ENCODE measurements at regions not wholly inside any gene's neighbourhood (a gene's known extent, or its start where the extent isn't known, plus 50 kb on each side); places are given as distances from the start of the nearest gene placed in this dataset.

GRCh38 chr21:38716942-38717341 lies 88.8 kb upstream of the ETS2 start (continued):
- TF ChIP-seq CAMTA2 (CRISPR knock-in tag; IDR thresholded peaks at IDR 0.05; ENCODE audit: borderline replicate concordance) (no peak), IKZF4 (CRISPR knock-in tag; IDR thresholded peaks at IDR 0.05; ENCODE audit: borderline replicate concordance, low read depth, not compliant biosample characterization) (no peak), ZMAT5 (CRISPR knock-in tag; IDR thresholded peaks at IDR 0.05; ENCODE audit: borderline replicate concordance, low read depth) (no peak), ZBTB7B (CRISPR knock-in tag; IDR thresholded peaks at IDR 0.05) (no peak), TCF12 (IDR thresholded peaks at IDR 0.05) (no peak), TCF12 (CRISPR knock-in tag; IDR thresholded peaks at IDR 0.05) (no peak), FOXJ3 (CRISPR knock-in tag; IDR thresholded peaks at IDR 0.05; ENCODE audit: borderline replicate concordance) (no peak)

- ChIA-PET POLR2A (no interaction called here), CTCF (ENCODE audit: low intra/inter-chr PET ratio, low total read pairs) (no interaction called here)
- intact Hi-C loops (cut with micrococcal nuclease; ENCODE audit: unreplicated experiment), result no loop called here
- no TSS peak for BruUV-seq (replicated peaks)
- ATAC-seq (no peak), FAIRE-seq (no peak), DNase-seq (ENCODE audit: low spot score) (no peak)
- in situ Hi-C loops (cut with HindIII; ENCODE audit: extremely low pct_ligation_motif_present, low pct_unique_long_range_greater_than_20kb), result no loop called here
- Histone ChIP-seq H3K36me3 (replicated peaks in 1 of 2; ENCODE audit: control insufficient read depth in 1 of 2, insufficient read depth in 2 of 2, low read length in 2 of 2) (no peaks in the 10 kb centered on the region), H3K4me1 (ENCODE audit: insufficient read depth, low read length) (peaks cover 7% of the 10 kb centered on the region; the same call in 1 of the 2 replicates), H3K9ac (ENCODE audit: insufficient read depth, low read depth, low read length) (no peak overlapping the region), H4K20me1 (ENCODE audit: insufficient read depth, low read length) (no peaks in the 10 kb centered on the region), H2AFZ (ENCODE audit: low read length) (no peak overlapping the region), H3K9me3 (ENCODE audit: low read length) (no peaks in the 10 kb centered on the region), H3K4me3 (replicated peaks in 1 of 3; ENCODE audit: insufficient read depth in 1 of 3, low read depth in 2 of 3, low read length in 3 of 3) (no peak overlapping the region), H3K4me2 (ENCODE audit: low read depth, low read length) (no peak overlapping the region), H3K79me2 (ENCODE audit: insufficient read depth, low read length) (no peaks in the 10 kb centered on the region), H3K27me3 (ENCODE audit: control insufficient read depth in 1 of 2, insufficient read depth in 2 of 2, low read length in 2 of 2) (peaks cover 2 to 18% of the 10 kb centered on the region in 2 experiments; a peak in 3 of 5 replicates), H3K27ac (ENCODE audit: extremely low read length, insufficient read depth, low read length) (no peak overlapping the region)
- 36% methylated on average over 3 of the region's 3 CpGs for WGBS (ENCODE audit: low lambda C conversion rate)
- TF ChIP-seq ZBTB37 (CRISPR knock-in tag; IDR thresholded peaks at IDR 0.05) (no peak), NFE2 (CRISPR knock-in tag; IDR thresholded peaks at IDR 0.05) (no peak), SMC3 (IDR thresholded peaks at IDR 0.05; ENCODE audit: low read length) (no peak), TP53 (CRISPR knock-in tag; conservative IDR thresholded peaks at IDR 0.05) (no peak), RBM39 (IDR thresholded peaks at IDR 0.05; ENCODE audit: low read depth, low read length, poor library complexity, severe bottlenecking) (no peak), ZBTB14 (CRISPR knock-in tag; IDR thresholded peaks at IDR 0.05) (no peak), SRY (CRISPR knock-in tag; IDR thresholded peaks at IDR 0.05) (no peak), RFXAP (CRISPR knock-in tag; IDR thresholded peaks at IDR 0.05; ENCODE audit: borderline replicate concordance) (no peak), ZBTB49 (CRISPR knock-in tag; IDR thresholded peaks at IDR 0.05; ENCODE audit: borderline replicate concordance) (no peak), SP2 (CRISPR knock-in tag; IDR thresholded peaks at IDR 0.05) (no peak), ZNF652 (CRISPR knock-in tag; IDR thresholded peaks at IDR 0.05; ENCODE audit: borderline replicate concordance, low read depth) (no peak), SRSF4 (IDR thresholded peaks at IDR 0.05; ENCODE audit: low read depth, low read length, poor library complexity, severe bottlenecking) (no peak)
Measured at GRCh38 chr21:38718481-38718880, 87.2 kb upstream of the ETS2 start.
